GM12891 (cell line): ENCODE measurements at regions not wholly inside any gene's neighbourhood (a gene's known extent, or its start where the extent isn't known, plus 50 kb on each side); places are given as distances from the start of the nearest gene placed in this dataset.
A peak's percentile ranks its signal among the peaks of the same experiment; 100 is the strongest.

Experiments used
- DNase-seq: peaks from one replicate; pipeline ENCODE4 v3.0.0; 2011; ENCODE audit warnings: low spot score; ENCODE audit not compliant: insufficient read length
- FAIRE-seq: peaks from 2 replicates; lab custom pipeline; 2011; peaks lifted over from hg19 to GRCh38; lab: Jason Lieb, UNC
- PAX5 ChIP-seq: IDR thresholded peaks from 2 replicates; pipeline ENCODE4 v1.6.1; 2011; ENCODE audit warnings: low read length, moderate library complexity, mild to moderate bottlenecking; ENCODE audit not compliant: insufficient read depth, severe bottlenecking
- POLR2A ChIP-seq: IDR thresholded peaks from 2 replicates; pipeline ENCODE4 v1.6.1; 2011; ENCODE audit warnings: low read depth, low read length, control low read depth
- POLR2AphosphoS5 ChIP-seq: IDR thresholded peaks from 2 replicates; pipeline ENCODE4 v1.6.1; 2011; ENCODE audit warnings: low read depth, low read length, control low read depth
- POU2F2 ChIP-seq: IDR thresholded peaks from 2 replicates; pipeline ENCODE4 v1.6.1; 2011; ENCODE audit warnings: low read depth, mild to moderate bottlenecking, control low read depth, low read length, moderate library complexity
- SPI1 ChIP-seq: IDR thresholded peaks from 2 replicates; pipeline ENCODE4 v1.6.1; 2011; ENCODE audit warnings: low read depth, low read length, control low read depth
- TAF1 ChIP-seq: IDR thresholded peaks from 2 replicates; pipeline ENCODE4 v1.6.1; 2011; ENCODE audit warnings: low read depth, low read length, control low read depth

DNA sequence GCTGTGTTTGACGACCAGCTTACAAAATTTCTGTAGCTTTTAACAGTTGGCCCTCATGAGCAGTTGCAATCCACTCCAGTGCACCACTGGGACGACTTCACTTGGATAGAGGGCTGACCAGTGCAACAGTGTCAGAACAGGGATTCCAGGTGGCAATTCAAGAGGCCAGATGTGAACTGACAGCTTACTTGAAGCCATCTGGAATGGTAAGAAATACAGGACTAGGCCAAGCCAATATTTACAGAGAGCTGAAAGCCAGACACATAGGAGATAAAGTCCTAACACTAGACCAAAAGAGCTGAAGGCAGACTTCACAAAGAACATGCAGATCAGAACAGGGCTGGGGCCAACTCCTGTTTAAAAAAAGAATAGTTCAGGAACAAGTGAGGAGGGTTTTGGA is 93.5 kb upstream of the NFIA start:
- no peak for DNase-seq
- TF ChIP-seq TAF1 (no peak), POLR2A (no peak), POU2F2 (no peak), SPI1 (no peak), PAX5 (no peak), POLR2AphosphoS5 (no peak)
- no peak for FAIRE-seq

DNA sequence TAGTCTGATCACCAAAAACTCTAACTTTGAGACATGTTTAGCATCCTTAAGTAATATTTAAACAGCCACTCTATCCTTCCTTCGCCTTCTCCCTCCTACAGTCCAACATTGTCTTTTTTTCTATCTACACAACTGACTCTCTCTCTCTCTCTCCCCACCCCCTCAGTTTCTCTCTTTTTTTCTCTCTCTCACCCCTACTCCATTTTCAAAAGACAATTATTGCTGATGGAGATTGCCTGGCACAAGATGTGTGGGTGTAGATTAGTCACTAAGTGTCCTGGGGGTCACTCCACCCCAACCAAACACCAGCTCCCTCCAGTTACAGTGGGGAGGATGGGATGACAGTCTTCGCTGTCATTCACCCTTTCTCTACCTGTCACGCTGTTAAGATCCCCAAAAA is 94.5 kb upstream of the NFIA start:
- TF ChIP-seq POLR2A, result no peak
- no peak for TF ChIP-seq PAX5
- no peak for TF ChIP-seq POLR2AphosphoS5
- TF ChIP-seq SPI1, result no peak
- TF ChIP-seq TAF1, result no peak
- TF ChIP-seq POU2F2, result no peak
- FAIRE-seq, result no peak

DNA sequence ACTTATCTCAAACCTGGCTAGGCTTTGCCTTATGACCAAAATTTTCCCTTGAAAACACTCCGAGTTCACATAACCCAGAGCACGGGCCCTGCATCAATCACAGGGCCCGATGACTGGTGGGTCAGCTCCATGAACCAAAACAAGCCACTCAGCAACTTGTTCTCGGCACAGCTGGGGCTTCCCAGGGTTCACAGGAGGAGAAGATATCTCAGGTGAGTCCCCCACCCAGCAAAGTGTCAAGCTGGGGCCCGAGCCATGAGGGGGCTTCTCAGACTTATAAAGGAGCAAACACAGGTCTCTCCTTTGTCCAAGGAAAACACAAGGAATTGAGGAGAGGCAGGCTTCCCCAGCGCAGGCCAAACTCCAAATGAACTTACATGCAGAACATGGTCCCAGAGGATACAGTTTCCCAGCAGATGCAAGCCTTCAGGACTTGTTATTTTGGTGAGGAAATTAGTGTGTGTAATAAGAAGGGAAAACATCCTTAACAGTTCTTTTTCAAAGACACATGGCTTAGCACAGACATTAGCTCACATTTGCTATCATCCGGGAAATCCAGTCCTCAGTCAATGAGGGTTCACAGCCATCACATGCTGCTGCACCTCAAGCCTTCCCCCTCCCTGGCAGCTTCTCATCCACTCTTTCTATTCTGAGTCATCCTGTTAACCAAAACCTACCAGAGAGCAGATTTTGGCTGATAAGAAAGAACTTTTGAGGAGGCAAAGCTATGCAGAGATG is 98.1 kb upstream of the NFIA start:
- DNase-seq, result no peak
- no peak for FAIRE-seq
- TF ChIP-seq TAF1, result no peak
- TF ChIP-seq POU2F2, result no peak
- TF ChIP-seq SPI1, result no peak
- TF ChIP-seq PAX5, result no peak
- no peak for TF ChIP-seq POLR2AphosphoS5
- no peak for TF ChIP-seq POLR2A

More for the DNA sequence above, 94.5 kb upstream of the NFIA start:
- DNase-seq, result no peak

DNA sequence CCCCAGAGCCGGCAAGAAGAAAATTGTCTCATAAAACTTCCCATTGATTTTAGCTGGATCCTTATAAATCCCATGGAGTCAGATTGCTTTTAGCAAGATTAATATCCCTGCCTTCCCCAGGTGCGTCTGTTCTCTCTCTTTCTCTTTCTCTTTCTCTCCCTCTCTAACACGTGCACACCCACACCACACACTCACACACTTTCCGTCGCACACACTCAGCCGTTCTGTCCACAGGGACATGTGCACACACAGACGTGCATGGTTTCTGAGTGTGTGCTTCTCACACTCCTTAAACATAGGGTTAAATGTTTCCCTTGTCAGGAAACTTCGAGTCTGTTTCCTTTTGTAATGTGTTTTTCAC is 98.7 kb upstream of the NFIA start:
- DNase-seq (no peak), FAIRE-seq (no peak)
- TF ChIP-seq PAX5, result no peak
- no peak for TF ChIP-seq POU2F2
- TF ChIP-seq POLR2A, result no peak
- no peak for TF ChIP-seq SPI1
- no peak for TF ChIP-seq TAF1
- TF ChIP-seq POLR2AphosphoS5, result no peak

DNA sequence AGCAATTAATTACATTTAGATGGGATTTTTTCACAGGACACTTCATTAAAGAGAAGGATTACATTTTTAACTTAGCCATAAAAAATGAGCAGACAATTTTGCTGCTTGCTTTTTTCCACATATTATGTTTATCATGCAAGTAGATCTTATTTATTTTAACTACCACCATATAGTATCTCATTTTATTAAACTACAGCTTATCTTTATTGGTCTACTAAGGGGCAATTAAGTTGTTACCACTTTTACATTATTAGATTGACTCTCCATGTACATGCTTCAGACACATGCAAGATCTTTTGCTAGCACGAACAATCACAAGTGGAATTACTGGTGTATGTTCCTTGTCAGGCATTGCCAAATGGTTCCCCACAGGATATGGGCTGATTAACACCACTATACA is 99.8 kb upstream of the NFIA start:
- FAIRE-seq (no peak), DNase-seq (no peak)
- no peak for TF ChIP-seq POLR2A
- TF ChIP-seq SPI1, result no peak
- no peak for TF ChIP-seq POLR2AphosphoS5
- no peak for TF ChIP-seq TAF1
- no peak for TF ChIP-seq POU2F2
- TF ChIP-seq PAX5, result no peak

DNA sequence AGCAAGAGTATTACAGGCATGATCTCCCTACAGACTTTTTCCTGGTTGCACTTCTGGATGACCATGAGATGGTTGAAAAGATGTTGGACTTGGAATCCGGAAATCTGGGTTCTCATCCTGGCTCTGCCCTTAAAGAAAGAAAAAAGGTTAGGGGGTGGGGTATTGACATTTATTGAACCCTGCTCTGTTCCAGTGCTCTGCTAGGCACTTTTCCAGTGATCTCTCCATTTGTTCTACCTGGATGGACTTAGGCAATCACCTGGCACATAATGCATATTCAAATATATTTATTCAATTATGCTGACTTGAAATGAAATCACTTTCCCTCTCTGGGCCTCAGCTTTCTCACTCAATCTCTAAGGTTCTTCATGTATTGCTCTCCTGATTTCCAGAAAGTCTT is 101.0 kb upstream of the NFIA start:
- TF ChIP-seq PAX5 (no peak), TAF1 (no peak), POLR2A (no peak), SPI1 (no peak), POU2F2 (no peak), POLR2AphosphoS5 (no peak)
- FAIRE-seq (no peak), DNase-seq (no peak)

DNA sequence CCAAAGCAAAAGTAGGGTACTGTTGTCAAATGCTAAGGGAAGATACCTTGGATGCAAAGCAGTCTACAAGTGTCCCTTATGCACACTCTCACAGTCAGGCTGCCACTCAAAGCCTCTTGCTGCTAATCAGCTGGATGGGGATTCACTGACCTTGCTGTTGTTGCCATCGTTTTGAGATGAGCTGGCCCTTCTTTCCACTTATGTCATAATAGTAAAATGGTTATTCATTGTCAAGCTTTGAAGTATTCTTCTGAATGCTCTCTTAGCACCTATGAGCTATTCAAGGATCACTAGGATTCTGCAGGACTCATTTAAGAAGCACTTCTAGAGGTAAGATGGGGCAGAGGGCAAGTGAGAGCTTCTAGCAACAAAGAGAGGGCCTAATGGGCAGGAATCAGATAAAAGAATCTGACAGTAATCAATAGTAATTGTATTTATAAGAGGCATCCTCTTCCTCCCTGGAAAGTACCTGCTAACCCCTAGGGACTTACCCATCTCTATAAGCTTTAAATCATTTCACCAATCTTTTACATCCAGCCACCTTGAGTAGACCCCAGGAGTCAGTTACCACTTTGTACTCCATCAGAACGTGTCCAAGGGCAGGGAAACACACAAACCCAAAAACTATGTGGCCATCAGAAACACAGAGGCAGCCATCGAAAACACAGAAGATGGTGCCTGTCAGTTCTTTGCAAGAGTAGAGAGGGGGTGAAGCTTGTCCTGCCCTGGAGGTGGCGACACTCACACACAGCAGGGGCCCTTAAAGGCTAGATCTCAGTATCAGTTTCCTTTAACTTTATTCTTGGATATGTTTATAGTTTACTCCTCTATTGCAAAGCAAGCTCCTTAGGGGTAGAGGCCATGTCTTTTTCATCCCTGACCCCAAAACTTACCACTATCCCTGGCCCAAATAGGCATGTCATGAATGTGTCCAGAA is 103.7 kb upstream of the NFIA start:
- DNase-seq (peak; percentile 32), FAIRE-seq (no peak)
- no peak for TF ChIP-seq PAX5

DNA sequence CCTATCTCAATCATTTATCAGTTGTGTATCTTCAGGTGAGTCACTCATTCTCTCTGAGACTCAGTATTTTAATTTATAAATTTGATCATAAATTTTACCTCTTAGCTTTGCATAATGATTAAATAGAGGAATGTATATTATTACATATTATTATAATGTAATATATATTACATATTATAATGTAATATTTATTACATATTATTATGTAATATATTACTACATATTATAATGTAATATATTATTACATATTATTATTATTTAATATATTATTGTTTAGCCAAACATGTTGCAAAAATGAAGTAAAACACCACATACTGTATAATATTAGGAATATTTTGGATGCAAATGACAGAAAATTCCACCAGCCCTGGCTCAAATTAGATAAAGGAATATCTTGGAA is 104.7 kb upstream of the NFIA start:
- DNase-seq, result no peak
- FAIRE-seq, result no peak
- no peak for TF ChIP-seq POU2F2

DNA sequence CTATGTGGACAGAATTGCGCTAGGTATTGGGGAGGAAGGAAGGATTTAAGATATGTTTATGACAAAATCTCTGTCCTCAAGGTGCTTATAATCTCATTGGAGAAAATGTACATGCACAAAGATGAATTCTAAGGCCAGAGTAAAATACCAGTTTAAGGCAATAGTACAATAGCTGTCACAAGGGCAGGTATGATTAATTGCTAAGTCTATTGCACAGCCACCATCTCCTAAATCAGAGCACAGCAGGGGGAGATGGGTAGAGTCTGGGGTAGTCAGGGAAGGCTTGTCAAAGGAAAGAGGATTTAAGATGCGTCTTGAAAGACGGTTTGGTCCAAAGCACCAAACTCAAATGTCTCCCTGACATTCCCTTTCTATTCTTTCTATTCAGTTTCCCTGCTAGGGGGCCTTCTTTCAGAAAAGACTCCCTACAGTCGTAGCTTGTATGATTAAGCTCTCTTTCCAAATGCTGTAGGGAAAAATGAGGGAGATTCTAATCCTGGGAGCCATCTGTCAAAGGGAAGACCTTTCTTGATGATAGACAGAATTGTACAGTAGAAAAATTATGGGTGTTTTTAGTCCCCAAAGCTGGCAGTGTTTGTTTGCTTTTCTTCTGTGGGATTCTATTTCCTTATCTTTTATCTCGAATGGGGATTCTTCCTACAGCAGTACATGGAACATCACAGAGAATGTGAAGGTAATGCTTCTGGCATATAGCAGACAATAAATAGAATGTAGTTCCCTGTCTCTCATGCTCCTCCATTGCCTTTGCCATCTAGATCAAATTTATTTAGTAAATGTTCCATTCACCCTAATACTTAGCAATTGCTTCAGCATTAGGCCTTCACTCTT is 107.6 kb upstream of the NFIA start:
- no peak for TF ChIP-seq POLR2AphosphoS5
- no peak for TF ChIP-seq SPI1
- TF ChIP-seq PAX5, result no peak
- no peak for TF ChIP-seq TAF1
- no peak for TF ChIP-seq POU2F2
- DNase-seq, result no peak
- FAIRE-seq, result no peak

DNA sequence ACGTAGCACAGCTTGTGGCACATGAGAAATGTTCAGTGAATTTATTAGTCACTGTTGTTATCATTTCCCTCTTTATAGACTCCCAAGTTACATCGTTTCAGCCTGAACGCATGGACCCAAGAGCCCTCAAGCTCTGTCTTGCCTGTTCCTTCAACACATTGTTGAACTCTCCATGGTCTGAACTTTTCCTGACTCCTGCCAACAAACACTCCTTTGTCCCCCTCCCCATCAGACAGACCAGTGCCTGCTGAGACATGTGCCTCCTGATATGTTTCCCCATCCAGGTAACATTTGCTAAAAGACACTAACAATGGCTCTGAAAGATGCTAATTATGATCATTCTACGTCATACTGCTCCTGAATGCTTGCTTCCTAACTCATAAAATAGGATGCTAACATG is 108.7 kb upstream of the NFIA start:
- DNase-seq (no peak), FAIRE-seq (no peak)
- TF ChIP-seq TAF1 (no peak), SPI1 (no peak), PAX5 (no peak), POLR2A (no peak)
